Upper lobe of right lung (tissue), 1 donor: ENCODE measurements at regions not wholly inside any gene's neighbourhood (a gene's known extent, or its start where the extent isn't known, plus 50 kb on each side); places are given as distances from the start of the nearest gene placed in this dataset.

ENCODE experiments used
- ATAC-seq: fragments of 200-7000 bp; cut with Tn5 transposase; one replicate; pipeline ENCODE4 v1.9.1; 2020; ENCODE audit warnings: mild to moderate bottlenecking, moderate library complexity
- DNase-seq: peaks from one replicate; pipeline ENCODE4 v3.0.0-alpha.2; 2020
- H3K27ac ChIP-seq: fragments of 200-600 bp; one replicate; pipeline ENCODE4 v1.8.0; 2022
- H3K27me3 ChIP-seq: fragments of 200-600 bp; one replicate; pipeline ENCODE4 v1.8.0; 2022; ENCODE audit warnings: mild to moderate bottlenecking
- H3K36me3 ChIP-seq: fragments of 200-600 bp; one replicate; pipeline ENCODE4 v1.8.0; 2022
- H3K4me1 ChIP-seq: fragments of 200-600 bp; one replicate; pipeline ENCODE4 v1.8.0; 2022
- H3K4me3 ChIP-seq: fragments of 200-600 bp; one replicate; pipeline ENCODE4 v1.8.0; 2022; ENCODE audit warnings: mild to moderate bottlenecking
- H3K9me3 ChIP-seq: fragments of 200-600 bp; one replicate; pipeline ENCODE4 v1.8.0; 2022
- intact Hi-C: fragments of 100-400 bp; cut with DNase I; formaldehyde crosslinking; loops from one replicate; pipeline ENCODE4 v1.11.0; 2022
- TF ChIP-seq, protein P1 (sequence below): fragments of 200-600 bp; IDR thresholded peaks from one replicate; pipeline ENCODE4 v1.8.0; 2022; ENCODE audit warnings: antibody characterized with exemption
- donor health status: DM: no; HTN: yes; CAD: no; lungs with severe emphysema.

DNA sequence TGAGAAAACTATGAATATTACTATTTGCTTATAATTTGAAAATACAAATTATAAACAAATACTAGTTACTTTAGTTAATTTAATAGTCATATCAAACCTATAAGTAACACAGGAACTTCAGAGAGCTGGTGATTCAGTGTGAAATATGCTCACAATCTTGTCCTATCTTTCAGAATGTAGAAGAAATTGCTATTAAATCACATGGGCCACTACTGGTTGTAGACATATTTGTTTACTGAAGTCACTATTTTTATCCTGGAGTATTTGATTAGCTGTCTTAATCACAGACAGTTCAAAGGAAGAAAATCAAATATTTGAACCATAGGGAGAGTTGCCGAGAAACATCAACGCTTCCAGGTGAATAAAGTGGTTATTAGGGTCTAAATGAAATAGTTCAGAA, 187.6 kb upstream of the ANO3 start:
- TF ChIP-seq, protein P1, sequence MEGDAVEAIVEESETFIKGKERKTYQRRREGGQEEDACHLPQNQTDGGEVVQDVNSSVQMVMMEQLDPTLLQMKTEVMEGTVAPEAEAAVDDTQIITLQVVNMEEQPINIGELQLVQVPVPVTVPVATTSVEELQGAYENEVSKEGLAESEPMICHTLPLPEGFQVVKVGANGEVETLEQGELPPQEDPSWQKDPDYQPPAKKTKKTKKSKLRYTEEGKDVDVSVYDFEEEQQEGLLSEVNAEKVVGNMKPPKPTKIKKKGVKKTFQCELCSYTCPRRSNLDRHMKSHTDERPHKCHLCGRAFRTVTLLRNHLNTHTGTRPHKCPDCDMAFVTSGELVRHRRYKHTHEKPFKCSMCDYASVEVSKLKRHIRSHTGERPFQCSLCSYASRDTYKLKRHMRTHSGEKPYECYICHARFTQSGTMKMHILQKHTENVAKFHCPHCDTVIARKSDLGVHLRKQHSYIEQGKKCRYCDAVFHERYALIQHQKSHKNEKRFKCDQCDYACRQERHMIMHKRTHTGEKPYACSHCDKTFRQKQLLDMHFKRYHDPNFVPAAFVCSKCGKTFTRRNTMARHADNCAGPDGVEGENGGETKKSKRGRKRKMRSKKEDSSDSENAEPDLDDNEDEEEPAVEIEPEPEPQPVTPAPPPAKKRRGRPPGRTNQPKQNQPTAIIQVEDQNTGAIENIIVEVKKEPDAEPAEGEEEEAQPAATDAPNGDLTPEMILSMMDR: no peak
- Histone ChIP-seq H3K9me3 (no peaks in the 10 kb centered on the region), H3K27me3 (no peaks in the 10 kb centered on the region), H3K27ac (no peak overlapping the region), H3K36me3 (no peaks in the 10 kb centered on the region), H3K4me3 (no peak overlapping the region), H3K4me1 (no peaks in the 10 kb centered on the region)
- DNase-seq (no peak), ATAC-seq (no peak)
- intact Hi-C loops: no loop called here

DNA sequence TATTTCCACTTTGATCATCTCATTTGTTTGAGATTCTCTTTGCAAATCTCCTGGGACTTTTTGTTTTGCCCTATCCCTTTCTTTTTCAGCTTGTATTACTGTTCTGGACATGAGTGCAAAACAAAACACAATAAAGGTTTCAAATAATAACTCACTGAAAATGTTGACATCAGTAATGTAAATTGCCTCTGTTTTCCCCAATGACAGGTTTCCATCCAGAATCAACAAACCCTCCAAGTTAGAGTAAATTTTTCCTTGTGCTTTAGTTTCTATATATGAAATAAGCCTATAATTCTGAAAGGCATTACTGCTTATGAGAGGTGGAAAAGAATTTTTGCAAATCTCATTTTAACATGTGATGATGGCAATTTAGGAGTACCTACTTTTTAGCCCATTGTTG, 187.0 kb upstream of the ANO3 start:
- TF ChIP-seq, protein P1: no peak
- no peak for ATAC-seq

DNA sequence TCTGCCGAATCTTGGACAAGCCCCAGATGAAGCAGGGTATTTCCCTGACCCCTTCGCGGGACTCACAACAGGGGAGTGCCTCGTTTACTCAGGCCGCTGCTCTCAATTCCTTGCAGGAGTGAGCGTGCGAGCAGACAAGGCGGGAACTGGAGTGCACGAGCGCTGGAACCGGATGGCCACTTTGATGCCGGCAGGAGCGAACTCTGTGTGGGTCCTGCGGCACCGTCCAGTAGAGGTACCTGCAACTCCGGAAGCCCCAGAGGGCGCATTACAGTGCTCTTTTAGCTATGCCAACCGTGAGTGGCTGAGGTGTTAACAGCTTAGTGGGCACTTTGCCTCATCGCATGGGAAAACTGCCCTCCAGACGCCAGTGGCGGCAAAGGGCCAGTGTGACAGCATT, 182.3 kb upstream of the ANO3 start:
- DNase-seq: no peak
- no peaks in the 10 kb centered on the region for H3K4me1 ChIP-seq
- ATAC-seq: no peak
- H3K9me3 ChIP-seq: no peaks in the 10 kb centered on the region
- TF ChIP-seq, protein P1: no peak
- H3K27me3 ChIP-seq: no peaks in the 10 kb centered on the region
- no peak overlapping the region for H3K27ac ChIP-seq
- no peaks in the 10 kb centered on the region for H3K36me3 ChIP-seq
- H3K4me3 ChIP-seq: no peak overlapping the region
- intact Hi-C loops: no loop called here

More for the DNA sequence above, 187.0 kb upstream of the ANO3 start:
- Histone ChIP-seq H3K36me3 (no peaks in the 10 kb centered on the region), H3K9me3 (no peaks in the 10 kb centered on the region), H3K4me3 (no peak overlapping the region), H3K27me3 (no peaks in the 10 kb centered on the region), H3K4me1 (no peaks in the 10 kb centered on the region), H3K27ac (no peak overlapping the region)
- no peak for DNase-seq
- intact Hi-C loops: no loop called here

DNA sequence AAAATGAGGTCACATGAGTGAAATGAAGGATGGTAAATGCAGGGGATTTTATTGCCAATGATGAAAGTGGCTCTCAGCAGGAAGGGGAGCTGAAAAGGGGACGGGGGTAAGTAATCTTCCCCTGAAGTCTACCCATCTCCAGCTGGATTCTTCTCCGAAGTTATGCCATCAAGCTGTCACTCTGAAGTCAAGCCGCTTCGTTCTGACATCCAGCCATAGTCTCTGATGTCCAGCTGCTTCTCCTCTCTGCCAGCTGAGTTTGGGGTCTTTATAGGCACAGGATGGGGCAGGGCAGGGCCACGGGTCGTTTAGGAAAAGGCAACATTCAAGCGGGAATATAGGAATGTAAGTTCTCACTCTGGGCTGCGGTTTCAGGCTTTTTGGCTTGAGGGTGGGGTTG, 181.9 kb upstream of the ANO3 start:
- TF ChIP-seq, protein P1: no peak
- no peaks in the 10 kb centered on the region for H3K4me1 ChIP-seq
- ATAC-seq (no peak), DNase-seq (no peak)
- H3K27me3 ChIP-seq: no peaks in the 10 kb centered on the region
- no peaks in the 10 kb centered on the region for H3K36me3 ChIP-seq
- no peak overlapping the region for H3K4me3 ChIP-seq
- H3K27ac ChIP-seq: no peak overlapping the region
- H3K9me3 ChIP-seq: no peaks in the 10 kb centered on the region
- intact Hi-C loops: no loop called here

DNA sequence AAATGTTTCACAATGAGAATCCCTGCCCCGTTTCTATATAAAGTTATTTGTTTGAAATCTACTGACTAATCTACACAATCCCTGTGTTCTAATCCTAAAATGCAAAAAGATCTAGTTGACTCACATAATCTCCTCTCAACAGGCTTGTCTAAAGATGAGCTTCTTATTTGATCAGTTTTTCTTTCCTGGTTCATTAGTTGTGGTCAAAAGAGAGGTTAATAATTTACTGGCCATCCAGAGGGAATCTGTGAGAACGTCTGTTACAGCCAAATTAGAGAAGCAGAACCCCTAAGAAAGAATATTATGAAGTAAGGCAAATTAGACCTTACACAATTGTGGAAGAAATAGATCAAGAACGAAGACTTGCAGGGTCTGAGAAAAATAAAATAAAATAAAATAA, 173.7 kb upstream of the ANO3 start:
- TF ChIP-seq, protein P1: no peak
- no peak for DNase-seq
- Histone ChIP-seq H3K27me3 (no peaks in the 10 kb centered on the region), H3K27ac (no peak overlapping the region), H3K4me3 (no peak overlapping the region), H3K4me1 (no peaks in the 10 kb centered on the region), H3K9me3 (no peaks in the 10 kb centered on the region), H3K36me3 (no peaks in the 10 kb centered on the region)
- intact Hi-C loops: no loop called here
- ATAC-seq: no peak

DNA sequence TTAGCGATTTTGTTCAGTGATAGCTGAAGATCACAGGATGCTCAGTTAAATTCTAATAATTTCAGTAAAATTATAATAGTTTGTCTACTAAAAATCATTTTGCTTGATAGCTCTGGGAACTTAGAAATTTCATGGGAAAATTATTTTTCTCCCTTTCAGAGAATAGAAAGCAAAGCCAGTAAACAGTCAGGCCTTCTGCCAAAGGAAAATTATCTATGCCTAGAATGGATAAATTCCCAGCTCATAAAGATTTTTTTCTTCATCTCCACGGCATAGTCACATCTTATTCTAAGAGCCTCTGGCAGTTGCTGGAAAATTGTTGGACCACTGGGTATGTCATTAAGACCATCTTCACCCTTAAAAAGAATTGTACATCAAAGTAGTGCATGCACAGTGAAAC, 169.6 kb upstream of the ANO3 start:
- no peak overlapping the region for H3K4me3 ChIP-seq
- intact Hi-C loops: no loop called here
- no peaks in the 10 kb centered on the region for H3K36me3 ChIP-seq
- DNase-seq (no peak), ATAC-seq (no peak)
- no peaks in the 10 kb centered on the region for H3K4me1 ChIP-seq
- no peak overlapping the region for H3K27ac ChIP-seq
- no peaks in the 10 kb centered on the region for H3K27me3 ChIP-seq
- TF ChIP-seq, protein P1: no peak
- no peaks in the 10 kb centered on the region for H3K9me3 ChIP-seq
